K562 (cell line): ENCODE measurements at regions not wholly inside any gene's neighbourhood (a gene's known extent, or its start where the extent isn't known, plus 50 kb on each side); places are given as distances from the start of the nearest gene placed in this dataset.

Source experiments
- ATAC-seq: fragments of 200-7000 bp; cut with Tn5 transposase; 3 replicates; pipeline ENCODE4 v1.9.1; 2020; ENCODE audit warnings: moderate library complexity
- BruUV-seq: library from RNA; stranded (reverse); fragments of 400-500 nt; replicated peaks from 2 replicates; lab custom pipeline; 2021; lab: Mats Ljungman, UMichigan
- CTCF ChIA-PET: fragments of 300-600 bp; formaldehyde crosslinking; extraction: SDS; loops from one replicate; lab custom pipeline; 2021; ENCODE audit warnings: low intra/inter-chr PET ratio; lab: Yijun Ruan, JAX
- POLR2A ChIA-PET: fragments of 300-600, 350-650 bp; sonication (Branson Sonifier 250); formaldehyde crosslinking; extraction: SDS; loops from one replicate; lab custom pipeline; 2021; ENCODE audit warnings: antibody characterized with exemption, inconsistent platforms; lab: Yijun Ruan, JAX
- DNase-seq, 4 experiments: peaks; one replicate each; pipeline versions ENCODE4 v3.0.0 to v3.0.0-alpha.2; 2011 to 2018; ENCODE audit warnings: low spot score in 3 of 4, mixed read lengths in 3 of 4; ENCODE audit errors: extremely low read depth in 1 of 4
- FAIRE-seq: peaks from 2 replicates; lab custom pipeline; 2011; peaks lifted over from hg19 to GRCh38; lab: Jason Lieb, UNC
- H2AFZ ChIP-seq: 2 replicates; pipeline ENCODE4 v1.6.0; 2011; ENCODE audit warnings: low read depth, low read length, control low read depth, inconsistent platforms
- H3K27ac ChIP-seq: fragments of 200-600 bp; 3 replicates; pipeline ENCODE4 v1.8.0; 2011; ENCODE audit warnings: low read depth, mild to moderate bottlenecking, control low read depth, inconsistent platforms, low read length, moderate library complexity, mixed read lengths; ENCODE audit errors: extremely low read depth
- H3K27me3 ChIP-seq, 2 experiments: fragments of 300-600 bp in 1 of 2; 2 replicates in 1 of 2; 3 replicates in 1 of 2; pipeline versions ENCODE4 v1.6.0 to v1.8.0; 2011; ENCODE audit warnings: inconsistent platforms in 2 of 2, low read length in 2 of 2, mild to moderate bottlenecking in 1 of 2, mixed read lengths in 1 of 2, moderate library complexity in 1 of 2; ENCODE audit not compliant: control insufficient read depth in 2 of 2, insufficient read depth in 2 of 2
- H3K36me3 ChIP-seq: fragments of 300-600 bp; 3 replicates; pipeline ENCODE4 v1.8.0; 2011; ENCODE audit warnings: mild to moderate bottlenecking, low read length, inconsistent platforms; ENCODE audit not compliant: control insufficient read depth, insufficient read depth
- H3K4me1 ChIP-seq, 2 experiments: fragments of 200-600 bp in 1 of 2; replicated peaks in 1 of 2; 2 replicates in 1 of 2; 3 replicates in 1 of 2; pipeline versions ENCODE4 v1.5.1 to v1.8.0; 2011; ENCODE audit warnings: inconsistent platforms in 2 of 2, low read length in 2 of 2, mild to moderate bottlenecking in 1 of 2, mixed read lengths in 1 of 2, moderate library complexity in 1 of 2; ENCODE audit not compliant: control insufficient read depth in 2 of 2, insufficient read depth in 2 of 2
- H3K4me2 ChIP-seq: 2 replicates; pipeline ENCODE4 v1.6.1; 2011; ENCODE audit warnings: low read length, control low read depth, inconsistent platforms, mixed read lengths; ENCODE audit not compliant: insufficient read depth
- H3K4me3 ChIP-seq: fragments of 200-600 bp; sonication (generic), shearing (Covaris generic); 2 replicates; pipeline ENCODE4 v1.5.1; 2016; ENCODE audit warnings: control low read depth, inconsistent platforms
- H3K79me2 ChIP-seq: fragments of 200-600 bp; 3 replicates; pipeline ENCODE4 v1.8.0; 2011; ENCODE audit warnings: low read length, inconsistent platforms; ENCODE audit not compliant: control insufficient read depth, insufficient read depth
- H3K9ac ChIP-seq, 2 experiments: 2 replicates each; pipeline versions ENCODE4 v1.6.0 to v1.6.1; 2011; ENCODE audit warnings: low read depth in 2 of 2, low read length in 2 of 2, control low read depth in 1 of 2, inconsistent platforms in 1 of 2, mild to moderate bottlenecking in 1 of 2, mixed read lengths in 1 of 2; ENCODE audit not compliant: insufficient read depth in 1 of 2
- H3K9me1 ChIP-seq: one replicate; pipeline ENCODE4 v1.6.0; 2011; ENCODE audit warnings: inconsistent platforms, mild to moderate bottlenecking, low read length, moderate library complexity; ENCODE audit not compliant: control insufficient read depth, insufficient read depth
- H3K9me3 ChIP-seq: replicated peaks from 2 replicates; pipeline ENCODE4 v1.5.1; 2011; ENCODE audit warnings: low read depth, low read length, inconsistent platforms; ENCODE audit not compliant: control insufficient read depth, insufficient read depth
- H4K20me1 ChIP-seq: replicated peaks from 2 replicates; pipeline ENCODE4 v1.6.1; 2011; ENCODE audit warnings: low read length, inconsistent platforms, mixed read lengths; ENCODE audit not compliant: control insufficient read depth, insufficient read depth
- ARNT ChIP-seq, 2 experiments: fragments of 450-650 bp; IDR thresholded peaks; 2 replicates each; pipeline ENCODE4 v1.6.1; 2016; ENCODE audit warnings: mild to moderate bottlenecking in 1 of 2
- BMI1 ChIP-seq: fragments of 150-350 bp; IDR thresholded peaks from 2 replicates; pipeline ENCODE4 v1.6.1; 2014; ENCODE audit warnings: low read length
- GTF3C2 ChIP-seq: IDR thresholded peaks from 3 replicates; pipeline ENCODE4 v1.6.1; 2011; ENCODE audit warnings: borderline replicate concordance, mild to moderate bottlenecking, moderate library complexity; ENCODE audit not compliant: insufficient read length; ENCODE audit errors: extremely low read depth
- HMG20B ChIP-seq: fragments of 250-450 bp; sonication (Bioruptor Pico); IDR thresholded peaks from 2 replicates; pipeline ENCODE4 v1.5.0; 2021; ENCODE audit warnings: mild to moderate bottlenecking
- HNRNPH1 ChIP-seq: fragments of 200-400 bp; formaldehyde crosslinking; optimal IDR thresholded peaks from 2 replicates; pipeline ENCODE3; 2017; ENCODE audit warnings: low read depth, mild to moderate bottlenecking, low read length, moderate library complexity
- KAT7 ChIP-seq: sonication (generic); formaldehyde crosslinking; IDR thresholded peaks from 2 replicates; pipeline ENCODE4 v1.8.0; 2022; ENCODE audit warnings: missing genetic modification reagents, mild to moderate bottlenecking, borderline replicate concordance
- MAFG ChIP-seq: fragments of 450-650 bp; conservative IDR thresholded peaks from 2 replicates; pipeline ENCODE4 v1.6.1; 2016; ENCODE audit warnings: missing genetic modification characterization, missing compliant biosample characterization
- POLR2G ChIP-seq: fragments of 200-400 bp; formaldehyde crosslinking; IDR thresholded peaks from 2 replicates; pipeline ENCODE4 v1.6.1; 2017; ENCODE audit warnings: low read depth, mild to moderate bottlenecking, antibody characterized with exemption, low read length, moderate library complexity
- SIN3A ChIP-seq, 2 experiments: fragments of 150-350 bp in 1 of 2; IDR thresholded peaks; 2 replicates each; pipeline ENCODE4 v1.6.1; 2011 to 2016; ENCODE audit warnings: borderline replicate concordance in 2 of 2, low read depth in 2 of 2, low read length in 2 of 2, mild to moderate bottlenecking in 2 of 2, moderate library complexity in 2 of 2; ENCODE audit not compliant: control insufficient read depth in 1 of 2
- USF2 ChIP-seq: sonication (generic); formaldehyde crosslinking; IDR thresholded peaks from 2 replicates; pipeline ENCODE4 v1.5.0; 2020; ENCODE audit warnings: missing genetic modification reagents
- ZNF699 ChIP-seq: fragments of 250-450 bp; sonication (Bioruptor Pico); IDR thresholded peaks from 2 replicates; pipeline ENCODE4 v1.8.0; 2021; ENCODE audit warnings: mild to moderate bottlenecking, moderate library complexity; ENCODE audit not compliant: insufficient replicate concordance
- ZSCAN32 ChIP-seq: fragments of 450-650 bp; formaldehyde crosslinking; IDR thresholded peaks from 2 replicates; pipeline ENCODE4 v1.4.0; 2020; ENCODE audit warnings: mild to moderate bottlenecking, moderate library complexity
- WGBS: fragments of 100-300 bp; shearing (Covaris generic); methylation state at CpG from one replicate; pipeline ENCODE4 v1.1.6; 2016; ENCODE audit warnings: low coverage, mixed read lengths; ENCODE audit not compliant: insufficient coverage; ENCODE audit errors: missing lambda C conversion rate; 5-methylcytosine and 5-hydroxymethylcytosine counted together
- in situ Hi-C: fragments of 300-500 bp; cut with MboI; formaldehyde crosslinking; loops from 4 replicates; pipeline ENCODE4 v1.15.0; 2018; ENCODE audit warnings: inconsistent platforms, mixed read lengths
- intact Hi-C: fragments of 100-400 bp; cut with micrococcal nuclease; formaldehyde crosslinking; loops from 2 replicates; pipeline ENCODE4 v1.14.2; 2022

DNA sequence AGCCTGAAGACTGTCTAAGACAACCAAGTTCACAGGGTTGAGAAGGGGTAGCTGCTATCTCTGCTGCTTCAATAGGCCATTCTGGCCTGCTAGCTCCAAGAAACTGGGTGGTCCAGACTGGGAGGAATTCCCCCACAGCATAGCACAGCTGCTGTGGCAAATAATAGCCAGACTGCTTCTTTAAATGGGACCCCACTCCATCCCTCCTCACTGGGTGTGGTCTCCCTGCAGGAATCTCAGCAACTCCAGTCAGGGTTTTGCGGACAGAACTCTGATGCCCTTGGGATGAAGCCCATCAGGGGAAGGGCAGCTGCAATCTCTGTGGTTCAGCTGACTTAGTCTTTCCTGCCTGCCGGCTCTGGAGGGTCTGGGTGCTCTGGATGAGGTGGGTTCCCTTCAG is 1018.6 kb upstream of the DIAPH2 start:
- no peaks in the 10 kb centered on the region for H3K79me2 ChIP-seq
- DNase-seq, result no peak
- intact Hi-C loops, result no loop called here
- H2AFZ ChIP-seq, result no peak overlapping the region
- H4K20me1 ChIP-seq, result no peaks in the 10 kb centered on the region
- no peaks in the 10 kb centered on the region for H3K36me3 ChIP-seq
- FAIRE-seq, result no peak
- no peak overlapping the region for H3K27ac ChIP-seq
- no peaks in the 10 kb centered on the region for H3K9me3 ChIP-seq
- no peak overlapping the region for H3K4me2 ChIP-seq
- H3K4me1 ChIP-seq, result no peaks in the 10 kb centered on the region
- BruUV-seq, result no TSS peak
- H3K9me1 ChIP-seq, result no peaks in the 10 kb centered on the region
- ChIA-PET POLR2A (no interaction called here), CTCF (no interaction called here)
- WGBS, result 0% methylated on average over 1 of the region's 2 CpGs
- no peak overlapping the region for H3K9ac ChIP-seq
- in situ Hi-C loops, result no loop called here
- no peak for TF ChIP-seq BMI1
- TF ChIP-seq SIN3A (IDR thresholded peaks at IDR 0.05; ENCODE audit: borderline replicate concordance in 2 of 2, control insufficient read depth in 1 of 2, low read depth in 2 of 2, low read length in 2 of 2), result no peak
- no peak for TF ChIP-seq HNRNPH1
- TF ChIP-seq MAFG, result no peak
- no peaks in the 10 kb centered on the region for H3K27me3 ChIP-seq
- no peak for ATAC-seq
- H3K4me3 ChIP-seq, result no peak overlapping the region

DNA sequence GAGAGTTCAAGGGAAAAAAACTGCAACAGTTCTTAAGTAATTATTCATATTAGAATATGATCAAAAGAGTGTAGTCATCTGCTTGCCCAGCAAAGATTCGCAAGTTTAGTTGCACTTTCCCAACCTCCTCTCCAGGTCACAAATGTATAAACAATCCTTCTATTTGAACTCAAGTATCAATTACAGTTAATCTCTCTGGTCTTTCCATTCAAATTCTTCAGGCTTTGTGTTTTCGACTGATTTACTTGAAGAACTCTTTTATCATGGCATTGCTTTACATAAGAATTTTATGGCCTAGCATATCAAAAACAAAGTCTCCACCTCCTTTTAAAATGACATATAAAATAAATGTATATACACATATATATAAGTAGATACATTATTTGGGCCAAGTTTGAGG is 1009.6 kb upstream of the DIAPH2 start:
- Histone ChIP-seq H3K9me1 (no peaks in the 10 kb centered on the region), H3K4me3 (no peak overlapping the region), H3K4me1 (no peaks in the 10 kb centered on the region), H3K4me2 (no peak overlapping the region), H3K27ac (no peak overlapping the region), H2AFZ (no peak overlapping the region), H4K20me1 (no peaks in the 10 kb centered on the region), H3K79me2 (no peaks in the 10 kb centered on the region), H3K9me3 (no peaks in the 10 kb centered on the region), H3K27me3 (no peaks in the 10 kb centered on the region), H3K9ac (no peak overlapping the region), H3K36me3 (no peaks in the 10 kb centered on the region)
- 0% methylated on average over 2 of the region's 2 CpGs for whole genome bisulfite sequencing
- FAIRE-seq (no peak), ATAC-seq (no peak), DNase-seq (no peak)
- in situ Hi-C loops, result no loop called here
- intact Hi-C loops, result no loop called here
- CTCF ChIA-PET, result no interaction called here
- BruUV-seq, result no TSS peak
- POLR2A ChIA-PET, result no interaction called here
- no peak for TF ChIP-seq ARNT (IDR thresholded peaks at IDR 0.05)
- TF ChIP-seq GTF3C2, result no peak
- TF ChIP-seq KAT7 (CRISPR knock-in tag), result no peak
- no peak for TF ChIP-seq ZNF699 (CRISPR knock-in tag)
- TF ChIP-seq ZSCAN32, result no peak
- no peak for TF ChIP-seq POLR2G
- TF ChIP-seq USF2 (CRISPR knock-in tag), result no peak
- TF ChIP-seq HMG20B (CRISPR knock-in tag), result no peak
